HG03135 (cell line): ENCODE measurements at regions not wholly inside any gene's neighbourhood (a gene's known extent, or its start where the extent isn't known, plus 50 kb on each side); places are given as distances from the start of the nearest gene placed in this dataset.

Experiments
- ATAC-seq: cut with Tn5 transposase; IDR thresholded peaks from one replicate; pipeline ENCODE4 v1.9.1; 2021; ENCODE audit warnings: mild to moderate bottlenecking, moderate library complexity; ENCODE audit not compliant: unreplicated experiment

- ATAC-seq, result no peak
Measured at GRCh38 chr5:155193483-155194107, 180.0 kb downstream of the KIF4B start.

- no peak for ATAC-seq
Measured at GRCh38 chr5:155200608-155201007, 187.1 kb downstream of the KIF4B start.

- ATAC-seq, result no peak
Measured at GRCh38 chr5:155211764-155212163, 198.2 kb downstream of the KIF4B start.

GRCh38 chr5:155222393-155222792 lies 208.8 kb downstream of the KIF4B start:
- no peak for ATAC-seq

DNA sequence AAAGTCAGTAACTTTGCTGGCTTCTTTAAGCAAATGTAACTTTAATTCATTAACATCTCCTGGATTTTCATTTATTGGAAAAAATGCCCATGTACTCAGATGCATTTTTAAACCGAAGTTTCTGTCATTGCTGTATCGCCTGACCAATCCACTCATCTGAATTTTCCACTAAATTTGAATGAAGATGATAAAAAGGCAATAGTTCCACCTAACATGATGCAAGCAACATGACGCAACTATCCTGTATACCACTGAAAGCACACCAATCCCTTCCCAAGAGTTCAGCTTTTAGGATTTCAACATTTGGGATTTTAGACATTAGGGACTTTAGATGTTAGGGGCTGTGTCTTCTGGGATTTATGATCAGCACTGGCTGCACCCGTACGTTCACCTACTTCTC lies 215.6 kb downstream of the KIF4B start:
- ATAC-seq, result no peak

- ATAC-seq, result no peak
Measured at GRCh38 chr5:155239803-155240202, 226.2 kb downstream of the KIF4B start.

DNA sequence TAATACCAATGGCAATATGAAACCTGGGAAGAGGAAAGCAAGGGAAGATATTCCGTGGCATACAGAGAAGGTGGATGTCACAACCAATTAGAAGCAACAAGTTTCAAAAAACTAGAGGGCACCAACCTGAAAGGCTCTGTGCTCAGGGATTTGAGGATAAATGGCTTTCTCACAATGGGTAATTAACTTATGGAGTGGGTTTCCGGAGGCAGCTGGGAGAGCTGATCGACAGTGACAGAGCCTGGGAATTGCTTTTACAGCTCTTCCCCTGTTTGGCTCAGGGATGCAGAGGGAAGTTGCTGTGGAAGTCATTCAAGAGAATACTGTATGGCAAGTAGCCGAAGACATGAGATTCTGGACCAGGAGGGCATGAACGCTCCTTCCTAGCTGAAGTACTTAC lies 237.0 kb downstream of the KIF4B start:
- no peak for ATAC-seq

DNA sequence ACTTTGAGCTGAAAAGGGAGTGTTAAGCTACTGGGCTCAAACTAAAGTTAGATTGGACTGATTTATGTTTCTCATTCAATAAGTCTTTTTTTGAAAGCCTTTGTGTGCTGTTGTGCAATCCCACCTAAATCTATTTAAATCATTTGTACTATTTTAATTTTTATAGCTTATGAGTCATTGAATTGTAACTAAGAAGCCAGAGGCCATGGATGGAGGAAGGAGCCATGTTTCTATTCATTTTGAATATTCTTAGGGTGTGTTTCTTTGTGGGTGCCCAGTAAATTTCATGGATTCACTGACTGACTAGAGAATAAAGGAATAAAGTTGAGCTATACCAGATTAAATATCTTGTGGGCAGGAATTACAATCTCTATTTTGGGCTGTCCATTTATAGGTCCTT lies 238.5 kb downstream of the KIF4B start:
- ATAC-seq, result no peak

- ATAC-seq, result no peak
Measured at GRCh38 chr5:155252717-155253116, 239.2 kb downstream of the KIF4B start.

DNA sequence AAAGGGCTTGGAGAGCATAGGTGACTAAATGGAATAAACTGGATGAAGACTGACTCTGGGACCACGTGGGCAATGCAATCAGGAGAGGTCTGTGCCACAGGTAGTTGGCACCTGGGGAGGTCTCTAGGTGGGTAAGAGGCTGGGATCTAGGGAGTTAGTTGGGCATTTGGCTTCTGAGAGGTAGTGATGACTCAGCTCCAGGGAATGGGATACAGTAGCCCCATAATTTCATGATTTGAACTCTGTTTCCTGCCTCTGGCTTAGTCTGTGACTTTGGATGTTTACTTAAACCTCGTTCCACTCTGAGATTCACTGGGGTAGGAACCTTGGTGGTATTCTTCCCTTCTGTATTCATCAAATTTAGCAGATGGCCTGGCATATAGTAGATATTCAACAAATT lies 240.8 kb downstream of the KIF4B start:
- no peak for ATAC-seq

DNA sequence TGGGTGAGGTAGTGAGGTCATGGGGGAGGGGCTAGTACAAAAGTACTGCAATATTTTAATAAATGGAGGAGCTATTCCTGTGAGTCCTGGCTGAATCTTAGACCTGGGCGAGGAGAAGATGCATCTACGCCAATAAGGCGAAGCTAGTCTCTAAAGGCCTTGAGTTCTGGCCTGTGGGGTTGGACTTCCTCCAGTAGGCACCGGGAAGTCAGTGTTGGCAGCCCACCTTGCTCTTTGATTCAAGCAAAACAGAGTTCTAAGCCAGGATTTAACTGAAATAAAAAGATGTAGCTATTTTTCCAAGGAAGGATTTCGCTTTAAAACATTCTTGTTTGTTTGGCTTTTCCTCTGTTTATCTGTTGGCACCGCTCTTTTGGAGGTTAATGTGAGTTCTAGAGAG lies 244.6 kb downstream of the KIF4B start:
- no peak for ATAC-seq

DNA sequence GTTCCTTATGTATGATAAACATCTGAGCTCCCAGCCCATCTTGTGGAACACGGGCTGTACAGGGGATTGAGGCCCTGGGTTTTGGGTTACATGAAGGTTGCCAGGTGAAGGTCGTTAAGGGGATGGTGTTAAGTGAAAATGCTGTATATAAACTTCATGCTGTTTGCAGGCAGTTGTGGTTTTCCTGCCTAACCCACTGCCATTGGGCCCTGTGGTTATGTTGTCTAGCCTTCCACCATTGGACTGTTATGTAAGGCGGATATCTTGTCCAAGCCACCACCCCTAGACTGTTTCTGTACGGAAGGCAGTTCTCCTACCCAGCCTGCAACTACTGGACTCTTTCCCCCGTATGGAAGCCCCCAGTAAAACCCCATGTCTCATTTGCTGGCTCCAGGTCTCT lies 246.1 kb downstream of the KIF4B start:
- ATAC-seq, result no peak

- ATAC-seq, result no peak
Measured at GRCh38 chr5:155260798-155261197, 247.2 kb downstream of the KIF4B start.

DNA sequence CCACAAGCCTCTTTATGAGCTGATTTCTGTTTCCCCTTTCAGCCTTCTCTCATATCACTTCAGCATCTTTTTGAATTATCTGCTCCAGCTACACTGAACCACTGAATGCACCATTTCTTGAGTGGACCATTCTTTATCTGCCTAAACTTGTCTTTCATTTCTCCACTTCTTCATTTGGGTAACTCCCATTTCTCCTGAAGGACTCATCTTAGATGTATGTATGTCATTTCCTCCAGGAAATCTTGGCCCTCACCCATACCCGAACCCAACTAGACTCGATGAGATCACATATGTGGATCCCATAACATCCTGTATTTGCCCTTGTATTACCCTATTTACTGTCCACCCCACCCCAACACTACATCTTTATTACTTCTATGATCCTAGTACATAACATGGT lies 249.8 kb downstream of the KIF4B start:
- no peak for ATAC-seq

- no peak for ATAC-seq
Measured at GRCh38 chr5:155264809-155265208, 251.3 kb downstream of the KIF4B start.

GRCh38 chr5:155268770-155269425 lies 255.3 kb downstream of the KIF4B start:
- no peak for ATAC-seq

DNA sequence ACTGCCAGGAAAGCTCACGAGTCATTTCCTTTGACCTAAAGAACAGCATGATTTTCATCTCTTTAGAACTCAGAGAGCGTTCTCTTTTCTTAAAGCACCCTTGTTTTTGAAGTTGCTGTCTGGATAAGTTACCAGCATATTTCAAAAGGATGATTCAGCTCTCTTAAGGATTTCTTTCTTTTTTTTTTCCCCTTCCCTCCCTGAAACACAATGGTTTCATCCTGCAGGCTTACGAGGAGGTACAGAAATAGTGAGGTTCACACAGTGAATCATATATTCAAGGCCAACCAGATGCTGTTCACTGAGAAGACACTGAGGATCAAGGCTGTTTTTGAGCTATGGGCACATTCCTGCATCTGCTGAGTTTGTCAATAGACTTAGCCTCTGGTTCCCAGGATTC lies 257.2 kb downstream of the KIF4B start:
- no peak for ATAC-seq

- no peak for ATAC-seq
Measured at GRCh38 chr5:155274484-155274883, 260.9 kb downstream of the KIF4B start.

GRCh38 chr5:155275222-155275621 lies 261.7 kb downstream of the KIF4B start:
- no peak for ATAC-seq

DNA sequence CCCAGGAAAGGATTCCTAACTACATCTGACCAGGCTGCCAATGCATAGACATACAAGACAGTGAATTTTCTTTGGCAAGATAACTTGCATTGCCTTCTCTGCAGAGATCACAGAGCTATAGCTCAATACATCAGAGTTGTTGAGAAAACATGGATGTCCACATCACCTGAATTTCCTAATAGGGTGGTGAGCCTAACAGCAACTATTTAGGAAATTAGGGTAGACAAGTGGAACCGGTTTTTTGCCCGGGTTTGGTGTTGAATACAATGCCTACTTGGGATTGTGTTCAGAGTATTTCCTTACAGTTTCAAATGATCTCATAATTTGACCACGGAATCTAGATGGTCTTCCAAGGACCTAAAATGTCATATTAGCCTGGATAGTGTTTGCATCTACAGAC lies 262.7 kb downstream of the KIF4B start:
- no peak for ATAC-seq

GRCh38 chr5:155278532-155278931 lies 265.0 kb downstream of the KIF4B start:
- no peak for ATAC-seq

- no peak for ATAC-seq
Measured at GRCh38 chr5:155282503-155283107, 269.1 kb downstream of the KIF4B start.

GRCh38 chr5:155285706-155286105 lies 272.2 kb downstream of the KIF4B start:
- ATAC-seq, result no peak
